ENCODE measurements at regions not wholly inside any gene's neighbourhood (a gene's known extent, or its start where the extent isn't known, plus 50 kb on each side); places are given as distances from the start of the nearest gene placed in this dataset.

GRCh38 chr14:44300916-44301315 lies 206.2 kb downstream of the FSCB start:
- Histone ChIP-seq H3K27ac (ENCODE audit: low read depth, low read length, severe bottlenecking) (no peak overlapping the region), H3K4me1 (ENCODE audit: control insufficient read depth, insufficient read depth, low read length, poor library complexity, severe bottlenecking) (no peaks in the 10 kb centered on the region), H3K36me3 (ENCODE audit: control insufficient read depth, insufficient read depth, low read length) (no peaks in the 10 kb centered on the region), H3K4me3 (ENCODE audit: extremely low read depth, insufficient read depth, low read length, poor library complexity, severe bottlenecking) (no peak overlapping the region), H3K9me3 (ENCODE audit: control insufficient read depth, low read length) (peaks cover 16% of the 10 kb centered on the region)

GRCh38 chr14:44297437-44297836 lies 209.6 kb downstream of the FSCB start:
- H3K36me3 ChIP-seq (ENCODE audit: control insufficient read depth, insufficient read depth, low read length), result no peaks in the 10 kb centered on the region
- no peak overlapping the region for H3K4me3 ChIP-seq (ENCODE audit: extremely low read depth, insufficient read depth, low read length, poor library complexity, severe bottlenecking)
- no peaks in the 10 kb centered on the region for H3K4me1 ChIP-seq (ENCODE audit: control insufficient read depth, insufficient read depth, low read length, poor library complexity, severe bottlenecking)
- no peak overlapping the region for H3K27ac ChIP-seq (ENCODE audit: low read depth, low read length, severe bottlenecking)
- peaks cover 16% of the 10 kb centered on the region for H3K9me3 ChIP-seq (ENCODE audit: control insufficient read depth, low read length)

DNA sequence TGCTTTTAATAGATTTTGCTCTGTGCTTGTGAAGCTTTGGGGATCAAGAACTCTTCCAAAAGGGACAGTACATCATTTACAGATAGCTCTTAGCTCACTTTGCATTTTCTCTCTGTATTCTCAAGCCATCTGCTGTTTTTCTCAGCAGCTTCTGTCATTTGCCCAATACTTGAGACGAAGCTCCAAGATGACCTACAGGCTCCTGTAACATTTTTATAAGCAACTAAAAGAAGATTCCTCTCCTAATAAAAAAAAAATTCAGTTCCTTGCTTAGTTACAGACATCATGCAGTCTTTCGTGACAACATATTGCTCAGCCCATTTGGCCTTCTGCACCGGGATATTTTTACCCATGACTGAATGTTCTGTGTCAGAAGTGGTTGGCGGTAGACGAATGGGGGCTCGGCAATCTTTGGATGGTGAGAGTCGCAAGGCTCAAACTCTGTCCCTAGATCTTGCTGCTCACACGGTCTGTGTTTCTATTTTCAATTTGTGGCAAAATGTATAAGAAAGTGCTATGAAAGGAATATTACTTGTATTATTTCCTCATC lies 215.6 kb downstream of the FSCB start:
- Histone ChIP-seq H3K27ac (ENCODE audit: low read depth, low read length, severe bottlenecking) (no peak overlapping the region), H3K9me3 (ENCODE audit: control insufficient read depth, low read length) (no peaks in the 10 kb centered on the region), H3K36me3 (ENCODE audit: control insufficient read depth, insufficient read depth, low read length) (no peaks in the 10 kb centered on the region), H3K4me1 (ENCODE audit: control insufficient read depth, insufficient read depth, low read length, poor library complexity, severe bottlenecking) (no peaks in the 10 kb centered on the region), H3K4me3 (ENCODE audit: extremely low read depth, insufficient read depth, low read length, poor library complexity, severe bottlenecking) (no peak overlapping the region)
- 87 to 98% methylated on average over 5 to 6 of the region's 8 CpGs for WGBS, 2 experiments (ENCODE audit: insufficient coverage in 2 of 2)

- H3K4me1 ChIP-seq (ENCODE audit: control insufficient read depth, insufficient read depth, low read length, poor library complexity, severe bottlenecking), result no peaks in the 10 kb centered on the region
- no peak overlapping the region for H3K4me3 ChIP-seq (ENCODE audit: extremely low read depth, insufficient read depth, low read length, poor library complexity, severe bottlenecking)
- 83 to 100% methylated on average over 2 of the region's 2 CpGs for WGBS, 2 experiments (ENCODE audit: insufficient coverage in 2 of 2)
- no peak overlapping the region for H3K27ac ChIP-seq (ENCODE audit: low read depth, low read length, severe bottlenecking)
- H3K9me3 ChIP-seq (ENCODE audit: control insufficient read depth, low read length), result no peaks in the 10 kb centered on the region
- H3K36me3 ChIP-seq (ENCODE audit: control insufficient read depth, insufficient read depth, low read length), result no peaks in the 10 kb centered on the region
These were observed 219.2 kb downstream of the FSCB start for GRCh38 chr14:44287858-44288257.

DNA sequence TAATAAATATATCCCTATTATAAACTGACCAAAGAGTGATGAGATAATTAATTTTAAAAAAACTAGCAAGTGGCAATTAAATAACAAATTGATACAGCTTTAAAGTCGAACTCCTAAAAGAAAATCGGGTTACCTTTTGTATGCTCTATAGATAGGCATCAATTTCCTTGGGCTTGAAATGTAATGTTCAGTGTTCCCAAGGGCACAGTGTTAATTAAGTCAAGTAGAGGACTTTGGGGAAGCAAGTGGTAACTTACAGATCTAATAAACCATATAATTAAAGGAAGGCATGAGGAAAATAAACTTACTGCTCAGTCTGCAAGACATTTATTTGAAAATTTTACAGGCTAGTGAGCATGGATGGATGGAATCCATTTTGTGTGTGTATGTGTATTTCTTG lies 220.9 kb downstream of the FSCB start:
- H3K36me3 ChIP-seq (ENCODE audit: control insufficient read depth, insufficient read depth, low read length), result no peaks in the 10 kb centered on the region
- H3K4me1 ChIP-seq (ENCODE audit: control insufficient read depth, insufficient read depth, low read length, poor library complexity, severe bottlenecking), result no peaks in the 10 kb centered on the region
- no peaks in the 10 kb centered on the region for H3K9me3 ChIP-seq (ENCODE audit: control insufficient read depth, low read length)
- 79% methylated on average over 2 of the region's 2 CpGs; no CpG with 5 or more reads in 1 of the 2 experiments for WGBS, 2 experiments (ENCODE audit: insufficient coverage in 2 of 2)
- H3K4me3 ChIP-seq (ENCODE audit: extremely low read depth, insufficient read depth, low read length, poor library complexity, severe bottlenecking), result no peak overlapping the region
- H3K27ac ChIP-seq (ENCODE audit: low read depth, low read length, severe bottlenecking), result no peak overlapping the region

- H3K27ac ChIP-seq (ENCODE audit: low read depth, low read length, severe bottlenecking), result no peak overlapping the region
- H3K36me3 ChIP-seq (ENCODE audit: control insufficient read depth, insufficient read depth, low read length), result no peaks in the 10 kb centered on the region
- no peak overlapping the region for H3K4me3 ChIP-seq (ENCODE audit: extremely low read depth, insufficient read depth, low read length, poor library complexity, severe bottlenecking)
- no peaks in the 10 kb centered on the region for H3K4me1 ChIP-seq (ENCODE audit: control insufficient read depth, insufficient read depth, low read length, poor library complexity, severe bottlenecking)
- no CpG with 5 or more reads among the region's 1 CpG for WGBS, 2 experiments (ENCODE audit: insufficient coverage in 2 of 2)
- no peaks in the 10 kb centered on the region for H3K9me3 ChIP-seq (ENCODE audit: control insufficient read depth, low read length)
These were observed 223.2 kb downstream of the FSCB start for GRCh38 chr14:44283836-44284235.

DNA sequence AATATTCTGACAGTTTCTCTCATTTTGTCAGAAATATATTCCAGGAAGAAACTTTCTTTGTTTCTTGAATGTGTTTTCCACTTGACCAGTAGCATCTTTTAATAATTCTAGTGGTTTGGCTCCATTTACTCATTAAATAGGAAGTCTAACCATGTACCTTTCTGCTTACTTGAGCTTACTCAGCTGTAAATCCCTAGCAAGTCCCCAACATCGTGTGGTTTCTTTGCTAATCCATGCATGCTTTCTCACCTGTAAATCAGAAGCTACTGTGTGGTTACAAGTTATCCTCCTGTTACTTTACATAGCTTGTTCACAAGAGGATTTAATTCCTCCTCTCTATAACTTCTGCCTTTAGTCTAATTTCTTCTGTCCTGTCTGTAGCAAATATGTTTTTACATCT lies 227.7 kb downstream of the FSCB start:
- H3K9me3 ChIP-seq (ENCODE audit: control insufficient read depth, low read length), result no peaks in the 10 kb centered on the region
- no peaks in the 10 kb centered on the region for H3K4me1 ChIP-seq (ENCODE audit: control insufficient read depth, insufficient read depth, low read length, poor library complexity, severe bottlenecking)
- 88% methylated on average over 1 of the region's 1 CpG; no CpG with 5 or more reads in 1 of the 2 experiments for WGBS, 2 experiments (ENCODE audit: insufficient coverage in 2 of 2)
- no peaks in the 10 kb centered on the region for H3K36me3 ChIP-seq (ENCODE audit: control insufficient read depth, insufficient read depth, low read length)
- H3K27ac ChIP-seq (ENCODE audit: low read depth, low read length, severe bottlenecking), result no peak overlapping the region
- no peak overlapping the region for H3K4me3 ChIP-seq (ENCODE audit: extremely low read depth, insufficient read depth, low read length, poor library complexity, severe bottlenecking)

DNA sequence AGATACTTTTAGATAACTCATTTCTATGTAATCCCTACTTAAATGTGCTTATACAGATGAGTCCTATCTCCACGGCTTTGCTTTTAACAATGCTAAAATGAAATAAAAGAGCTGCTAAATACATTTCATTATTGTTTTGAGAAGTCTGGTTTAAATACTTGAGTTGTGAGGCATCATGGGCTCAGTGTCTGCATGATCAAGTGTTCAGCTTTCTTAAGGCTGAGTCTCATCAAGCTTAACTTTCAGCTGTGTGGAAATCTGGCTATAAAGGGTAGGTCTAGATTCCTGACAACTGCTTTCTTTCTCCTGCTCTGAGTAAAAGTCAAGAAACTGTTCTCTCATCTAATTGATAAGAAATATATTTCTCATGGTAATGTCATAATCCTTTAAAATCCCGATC lies 235.4 kb downstream of the FSCB start:
- Histone ChIP-seq H3K36me3 (ENCODE audit: control insufficient read depth, insufficient read depth, low read length) (no peaks in the 10 kb centered on the region), H3K4me3 (ENCODE audit: extremely low read depth, insufficient read depth, low read length, poor library complexity, severe bottlenecking) (no peak overlapping the region), H3K4me1 (ENCODE audit: control insufficient read depth, insufficient read depth, low read length, poor library complexity, severe bottlenecking) (no peaks in the 10 kb centered on the region), H3K27ac (ENCODE audit: low read depth, low read length, severe bottlenecking) (no peak overlapping the region), H3K9me3 (ENCODE audit: control insufficient read depth, low read length) (no peaks in the 10 kb centered on the region)
- WGBS, 2 experiments (ENCODE audit: insufficient coverage in 2 of 2), result no CpG with 5 or more reads among the region's 2 CpGs

DNA sequence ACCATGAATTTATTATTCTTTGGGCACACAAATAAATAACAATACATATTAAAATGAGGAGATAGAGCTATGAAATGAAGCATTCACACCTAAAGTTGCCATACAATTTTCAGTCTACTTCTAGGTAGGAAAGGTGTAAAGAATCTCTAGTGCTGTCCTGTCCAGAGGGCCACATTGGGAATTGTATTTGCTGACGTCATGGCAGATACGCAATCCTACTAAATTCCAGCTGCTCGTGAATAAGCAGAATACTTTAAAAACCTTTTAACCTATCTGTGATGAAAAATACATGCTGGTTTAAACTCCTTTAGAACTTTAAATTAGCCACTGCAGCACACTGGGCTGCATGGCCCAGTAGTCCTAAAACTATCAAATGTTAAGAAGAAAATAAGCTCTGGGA lies 236.1 kb downstream of the FSCB start:
- no peaks in the 10 kb centered on the region for H3K36me3 ChIP-seq (ENCODE audit: control insufficient read depth, insufficient read depth, low read length)
- H3K27ac ChIP-seq (ENCODE audit: low read depth, low read length, severe bottlenecking), result no peak overlapping the region
- H3K9me3 ChIP-seq (ENCODE audit: control insufficient read depth, low read length), result no peaks in the 10 kb centered on the region
- H3K4me3 ChIP-seq (ENCODE audit: extremely low read depth, insufficient read depth, low read length, poor library complexity, severe bottlenecking), result no peak overlapping the region
- H3K4me1 ChIP-seq (ENCODE audit: control insufficient read depth, insufficient read depth, low read length, poor library complexity, severe bottlenecking), result no peaks in the 10 kb centered on the region
- WGBS, 2 experiments (ENCODE audit: insufficient coverage in 2 of 2), result 82% methylated on average over 2 of the region's 3 CpGs; no CpG with 5 or more reads in 1 of the 2 experiments

DNA sequence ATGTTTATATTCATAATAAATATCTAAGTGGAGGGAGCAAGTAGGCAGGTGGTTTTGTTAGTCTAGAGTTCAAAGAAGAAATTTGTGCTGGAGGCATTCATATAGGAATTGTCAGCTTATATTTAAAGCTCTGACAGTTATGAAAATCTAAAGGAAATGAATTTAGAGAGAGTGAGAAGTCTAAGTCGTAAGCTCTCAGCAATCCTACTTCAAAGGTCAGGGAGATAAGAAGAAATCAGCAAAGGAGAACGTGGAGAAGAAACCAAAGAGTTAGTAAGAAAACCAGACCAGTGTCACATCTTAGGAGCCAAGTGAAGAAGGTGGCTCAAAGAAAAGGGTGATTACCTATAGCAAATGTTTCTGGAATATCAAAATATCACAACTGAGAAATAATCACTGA lies 241.8 kb downstream of the FSCB start:
- Histone ChIP-seq H3K4me1 (ENCODE audit: control insufficient read depth, insufficient read depth, low read length, poor library complexity, severe bottlenecking) (no peaks in the 10 kb centered on the region), H3K4me3 (ENCODE audit: extremely low read depth, insufficient read depth, low read length, poor library complexity, severe bottlenecking) (no peak overlapping the region), H3K36me3 (ENCODE audit: control insufficient read depth, insufficient read depth, low read length) (no peaks in the 10 kb centered on the region), H3K9me3 (ENCODE audit: control insufficient read depth, low read length) (peaks cover 5% of the 10 kb centered on the region), H3K27ac (ENCODE audit: low read depth, low read length, severe bottlenecking) (no peak overlapping the region)
- WGBS, 2 experiments (ENCODE audit: insufficient coverage in 2 of 2), result 71 to 80% methylated on average over 1 to 2 of the region's 2 CpGs

DNA sequence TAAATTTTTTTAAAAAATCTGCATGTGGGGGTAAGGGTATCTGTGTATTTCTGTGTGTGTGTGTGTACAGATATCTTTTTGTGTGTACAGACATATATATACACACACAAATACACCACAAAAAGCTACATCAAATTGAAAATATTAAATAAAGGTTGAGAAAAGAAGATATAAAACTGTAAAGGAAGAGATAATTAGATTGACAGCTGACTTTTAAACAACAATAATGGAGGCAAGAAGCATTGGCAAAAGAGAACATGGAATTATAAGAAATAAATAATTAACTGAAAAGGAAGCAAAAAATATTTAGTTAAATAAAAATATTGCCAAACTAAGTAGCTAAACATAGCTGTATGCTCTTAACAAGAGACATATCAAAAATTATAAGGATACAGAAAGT lies 291.4 kb downstream of the FSCB start:
- Histone ChIP-seq H3K9me3 (ENCODE audit: control insufficient read depth, low read length) (no peaks in the 10 kb centered on the region), H3K36me3 (ENCODE audit: control insufficient read depth, insufficient read depth, low read length) (no peaks in the 10 kb centered on the region), H3K4me3 (ENCODE audit: extremely low read depth, insufficient read depth, low read length, poor library complexity, severe bottlenecking) (no peak overlapping the region), H3K27ac (ENCODE audit: low read depth, low read length, severe bottlenecking) (no peak overlapping the region), H3K4me1 (ENCODE audit: control insufficient read depth, insufficient read depth, low read length, poor library complexity, severe bottlenecking) (no peaks in the 10 kb centered on the region)

- Histone ChIP-seq H3K36me3 (ENCODE audit: control insufficient read depth, insufficient read depth, low read length) (no peaks in the 10 kb centered on the region), H3K4me1 (ENCODE audit: control insufficient read depth, insufficient read depth, low read length, poor library complexity, severe bottlenecking) (no peaks in the 10 kb centered on the region)
- no CpG with 5 or more reads among the region's 2 CpGs for WGBS, 2 experiments (ENCODE audit: insufficient coverage in 2 of 2)
These were observed 295.4 kb downstream of the FSCB start for GRCh38 chr14:44211718-44212117.

More at GRCh38 chr14:44211718-44212117, 295.4 kb downstream of the FSCB start:
- H3K27ac ChIP-seq (ENCODE audit: low read depth, low read length, severe bottlenecking), result no peak overlapping the region
- H3K9me3 ChIP-seq (ENCODE audit: control insufficient read depth, low read length), result no peaks in the 10 kb centered on the region
- no peak overlapping the region for H3K4me3 ChIP-seq (ENCODE audit: extremely low read depth, insufficient read depth, low read length, poor library complexity, severe bottlenecking)
